ENCODE measurements at regions not wholly inside any gene's neighbourhood (a gene's known extent, or its start where the extent isn't known, plus 50 kb on each side); places are given as distances from the start of the nearest gene placed in this dataset.

GRCh38 chr18:41326311-41326710 lies 628.7 kb upstream of the PIK3C3 start:
- TF ChIP-seq CTCF (IDR thresholded peaks at IDR 0.05) = no peak
- no peak for TF ChIP-seq EP300 (IDR thresholded peaks at IDR 0.05)
- no peak for TF ChIP-seq POLR2A (IDR thresholded peaks at IDR 0.05)

All from ovary (tissue), 3 donors.